Upper lobe of left lung (tissue), 4 donors: ENCODE measurements at regions not wholly inside any gene's neighbourhood (a gene's known extent, or its start where the extent isn't known, plus 50 kb on each side); places are given as distances from the start of the nearest gene placed in this dataset.

Experiments
- CTCF ChIP-seq, 6 experiments: fragments of 450-650 bp in 4 of 6; fragments of 200-600 bp in 2 of 6; sonication (generic) in 2 of 6; IDR thresholded peaks; one replicate each; pipeline ENCODE4 v1.5.1; 2016 to 2019; ENCODE audit warnings: antibody characterized with exemption in 6 of 6
- EP300 ChIP-seq, 4 donors: sonication (generic); formaldehyde crosslinking; IDR thresholded peaks; one replicate each; pipeline ENCODE4 v1.5.1; 2017; ENCODE audit warnings: antibody characterized with exemption in 4 of 4, control low read depth in 2 of 4

GRCh38 chr4:77293426-77293825 is 136.4 kb downstream of the CCNG2 start:
- TF ChIP-seq CTCF (IDR thresholded peaks at IDR 0.05), result no peak
- TF ChIP-seq EP300 (IDR thresholded peaks at IDR 0.05), result no peak
